AG04450 (cell line): ENCODE measurements at regions not wholly inside any gene's neighbourhood (a gene's known extent, or its start where the extent isn't known, plus 50 kb on each side); places are given as distances from the start of the nearest gene placed in this dataset.

Source experiments
- CTCF ChIA-PET: fragments of 300-600, 350-600 bp; formaldehyde crosslinking; extraction: SDS; loops from one replicate; lab custom pipeline; 2022; ENCODE audit warnings: antibody characterized with exemption, inconsistent platforms; lab: Charles Lee
- POLR2A ChIA-PET: fragments of 350-600 bp; formaldehyde crosslinking; extraction: SDS; loops from one replicate; lab custom pipeline; 2021; ENCODE audit warnings: antibody characterized with exemption, inconsistent platforms; lab: Yijun Ruan, JAX
- DNase-seq: peaks from one replicate; pipeline ENCODE4 v3.0.0-alpha.2; 2011; ENCODE audit warnings: low read depth, low spot score
- H3K27ac ChIP-seq: one replicate; pipeline ENCODE4 v1.5.1; 2012; ENCODE audit warnings: low read depth, low read length, control low read depth
- H3K27me3 ChIP-seq: one replicate; pipeline ENCODE4 v1.6.0; 2012; ENCODE audit warnings: low read length; ENCODE audit not compliant: control insufficient read depth, insufficient read depth
- H3K4me3 ChIP-seq: 2 replicates; pipeline ENCODE4 v1.5.1; 2011; ENCODE audit warnings: mild to moderate bottlenecking, low read depth, low read length, control low read depth
- H3K9me3 ChIP-seq: 2 replicates; pipeline ENCODE4 v1.5.1; 2012; ENCODE audit warnings: low read length; ENCODE audit not compliant: control insufficient read depth, insufficient read depth
- CTCF ChIP-seq: IDR thresholded peaks from 2 replicates; pipeline ENCODE4 v1.5.1; 2011; ENCODE audit warnings: low read depth, low read length, control low read depth, inconsistent platforms

GRCh38 chr16:87100306-87101058, 216.7 kb downstream of the C16orf95 start:
- no peak for DNase-seq

GRCh38 chr16:87101903-87102302, 215.3 kb downstream of the C16orf95 start:
- Histone ChIP-seq H3K4me3 (no peak overlapping the region), H3K9me3 (no peaks in the 10 kb centered on the region), H3K27ac (no peak overlapping the region), H3K27me3 (peaks cover 30% of the 10 kb centered on the region)
- ChIA-PET CTCF (interaction anchor here (0.6 kb wide), 1 partner anchor 25 kb away, joined by 3 read pairs; no protein-coding TSS in a partner anchor), POLR2A (no interaction called here)
- no peak for DNase-seq
- TF ChIP-seq CTCF = no peak

More at GRCh38 chr16:87100306-87101058, 216.7 kb downstream of the C16orf95 start:
- no peak overlapping the region for H3K4me3 ChIP-seq
- POLR2A ChIA-PET = interaction anchor here (0.6 kb wide), 1 partner anchor 100 kb away, joined by 3 read pairs; no protein-coding TSS in a partner anchor
- TF ChIP-seq CTCF = no peak
- peaks cover 38% of the 10 kb centered on the region for H3K27me3 ChIP-seq
- no peaks in the 10 kb centered on the region for H3K9me3 ChIP-seq
- CTCF ChIA-PET = no interaction called here
- no peak overlapping the region for H3K27ac ChIP-seq

- no peak for TF ChIP-seq CTCF
- Histone ChIP-seq H3K27me3 (peaks cover 18% of the 10 kb centered on the region), H3K9me3 (no peaks in the 10 kb centered on the region), H3K27ac (no peak overlapping the region), H3K4me3 (no peak overlapping the region)
- POLR2A ChIA-PET = no interaction called here
- CTCF ChIA-PET = interaction anchor here (1.4 kb wide), 1 partner anchor 172 kb away, joined by 5 read pairs; no protein-coding TSS in a partner anchor
- DNase-seq = no peak
Measured at GRCh38 chr16:87107201-87107600, 210.0 kb downstream of the C16orf95 start.

- no peak for DNase-seq
- ChIA-PET POLR2A (no interaction called here), CTCF (interaction anchor here (0.9 to 1.0 kb wide), 2 partner anchors 30 to 544 kb away, joined by 3 to 4 read pairs; no protein-coding TSS in a partner anchor)
- H3K27ac ChIP-seq = no peak overlapping the region
- no peak overlapping the region for H3K4me3 ChIP-seq
- TF ChIP-seq CTCF = no peak
- H3K9me3 ChIP-seq = no peaks in the 10 kb centered on the region
- H3K27me3 ChIP-seq = peaks cover 20% of the 10 kb centered on the region
Measured at GRCh38 chr16:87108278-87108677, 208.9 kb downstream of the C16orf95 start.

- H3K4me3 ChIP-seq = no peak overlapping the region
- H3K27me3 ChIP-seq = peaks cover 22% of the 10 kb centered on the region
- DNase-seq = no peak
- no peaks in the 10 kb centered on the region for H3K9me3 ChIP-seq
- no peak for TF ChIP-seq CTCF
- POLR2A ChIA-PET = no interaction called here
- CTCF ChIA-PET = interaction anchor here (0.9 to 1.0 kb wide), 2 partner anchors 31 to 545 kb away, joined by 3 to 4 read pairs; no protein-coding TSS in a partner anchor
- no peak overlapping the region for H3K27ac ChIP-seq
Measured at GRCh38 chr16:87108941-87109340, 208.3 kb downstream of the C16orf95 start.
